DOHH2 (cell line): ENCODE measurements at regions not wholly inside any gene's neighbourhood (a gene's known extent, or its start where the extent isn't known, plus 50 kb on each side); places are given as distances from the start of the nearest gene placed in this dataset.

Source experiments
- H3F3A ChIP-seq: fragments of 200-600 bp; sonication (generic), shearing (Covaris generic); 2 replicates; pipeline ENCODE4 v1.6.0; 2016; ENCODE audit warnings: antibody characterized with exemption, mild to moderate bottlenecking; ENCODE audit not compliant: control insufficient read depth, insufficient read depth
- H3K27ac ChIP-seq: fragments of 200-600 bp; sonication (generic); 2 replicates; pipeline ENCODE4 v1.5.1; 2014; ENCODE audit warnings: low read depth, mild to moderate bottlenecking, low read length, moderate library complexity
- H3K27me3 ChIP-seq: fragments of 200-600 bp; sonication (generic); 2 replicates; pipeline ENCODE4 v1.6.1; 2014; ENCODE audit warnings: mild to moderate bottlenecking, low read length, mixed read lengths; ENCODE audit not compliant: control insufficient read depth
- H3K36me3 ChIP-seq: fragments of 200-600 bp; sonication (generic); 2 replicates; pipeline ENCODE4 v1.6.1; 2014; ENCODE audit warnings: mild to moderate bottlenecking, low read length, moderate library complexity, mixed read lengths; ENCODE audit not compliant: control insufficient read depth
- H3K4me1 ChIP-seq: fragments of 200-600 bp; sonication (generic); 2 replicates; pipeline ENCODE4 v1.6.1; 2014; ENCODE audit warnings: mild to moderate bottlenecking, low read length, mixed read lengths; ENCODE audit not compliant: control insufficient read depth
- H3K4me2 ChIP-seq: fragments of 200-600 bp; sonication (generic); 2 replicates; pipeline ENCODE4 v1.6.0; 2014; ENCODE audit warnings: mild to moderate bottlenecking, low read length, moderate library complexity
- H3K4me3 ChIP-seq: fragments of 200-600 bp; sonication (generic); 2 replicates; pipeline ENCODE4 v1.5.1; 2014; ENCODE audit warnings: mild to moderate bottlenecking, low read length, mixed read lengths
- H3K79me2 ChIP-seq: fragments of 200-600 bp; sonication (generic); 2 replicates; pipeline ENCODE4 v1.6.1; 2014; ENCODE audit warnings: mild to moderate bottlenecking, low read length, mixed read lengths; ENCODE audit not compliant: control insufficient read depth
- H3K9me2 ChIP-seq: fragments of 200-600 bp; sonication (generic); replicated peaks from 2 replicates; pipeline ENCODE4 v1.6.1; 2014; ENCODE audit warnings: mild to moderate bottlenecking, low read length, mixed read lengths; ENCODE audit not compliant: control insufficient read depth
- H3K9me3 ChIP-seq: fragments of 200-600 bp; sonication (generic); 2 replicates; pipeline ENCODE4 v1.6.1; 2014; ENCODE audit warnings: antibody characterized with exemption, low read length, mixed read lengths; ENCODE audit not compliant: control insufficient read depth, insufficient read depth
- H4K20me1 ChIP-seq: fragments of 200-600 bp; sonication (generic); 2 replicates; pipeline ENCODE4 v1.6.0; 2014; ENCODE audit warnings: low read depth, mild to moderate bottlenecking, antibody characterized with exemption, low read length, moderate library complexity; ENCODE audit not compliant: control insufficient read depth, insufficient read depth
- EZH2phosphoT487 ChIP-seq: fragments of 200-600 bp; sonication (generic); IDR thresholded peaks from 2 replicates; pipeline ENCODE4 v1.6.1; 2017; ENCODE audit warnings: borderline replicate concordance, mild to moderate bottlenecking, antibody characterized with exemption, low read length, moderate library complexity, mixed read lengths
- TF ChIP-seq, protein P1 (sequence below): fragments of 200-600 bp; sonication (generic); IDR thresholded peaks from one replicate; pipeline ENCODE4 v1.5.1; 2014; ENCODE audit warnings: antibody characterized with exemption, mild to moderate bottlenecking, low read depth, low read length; ENCODE audit not compliant: poor library complexity, severe bottlenecking

DNA sequence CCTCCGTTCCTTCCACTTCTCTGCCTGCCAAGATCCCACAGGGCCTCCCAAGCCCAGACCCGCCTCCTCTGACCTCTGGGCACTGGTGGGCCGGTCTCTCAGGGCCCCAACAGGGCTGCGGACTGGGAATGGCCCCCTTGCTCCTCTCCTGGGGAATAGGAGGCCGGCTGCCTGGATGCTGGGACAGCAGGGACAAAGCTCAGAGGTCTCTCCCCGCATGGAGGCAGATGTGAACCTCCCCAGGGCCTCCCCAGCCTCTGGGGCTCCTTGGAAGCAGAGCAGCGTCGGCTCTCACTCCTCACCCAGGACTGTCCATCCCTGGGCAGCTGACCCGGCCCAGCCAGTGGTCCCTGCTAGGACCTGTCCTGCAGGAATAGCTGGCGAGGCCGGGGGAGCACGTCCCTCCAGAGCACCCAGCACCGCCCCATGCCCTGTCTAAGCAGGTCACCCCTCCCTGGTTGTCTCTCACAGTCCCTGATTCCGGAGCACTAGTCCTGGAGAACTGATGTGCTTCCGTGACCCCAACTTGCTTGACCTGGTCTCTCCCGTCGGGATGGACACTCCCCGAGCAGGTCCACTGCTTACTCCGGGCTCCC lies 85.8 kb downstream of the RTL6 start:
- TF ChIP-seq, protein P1, sequence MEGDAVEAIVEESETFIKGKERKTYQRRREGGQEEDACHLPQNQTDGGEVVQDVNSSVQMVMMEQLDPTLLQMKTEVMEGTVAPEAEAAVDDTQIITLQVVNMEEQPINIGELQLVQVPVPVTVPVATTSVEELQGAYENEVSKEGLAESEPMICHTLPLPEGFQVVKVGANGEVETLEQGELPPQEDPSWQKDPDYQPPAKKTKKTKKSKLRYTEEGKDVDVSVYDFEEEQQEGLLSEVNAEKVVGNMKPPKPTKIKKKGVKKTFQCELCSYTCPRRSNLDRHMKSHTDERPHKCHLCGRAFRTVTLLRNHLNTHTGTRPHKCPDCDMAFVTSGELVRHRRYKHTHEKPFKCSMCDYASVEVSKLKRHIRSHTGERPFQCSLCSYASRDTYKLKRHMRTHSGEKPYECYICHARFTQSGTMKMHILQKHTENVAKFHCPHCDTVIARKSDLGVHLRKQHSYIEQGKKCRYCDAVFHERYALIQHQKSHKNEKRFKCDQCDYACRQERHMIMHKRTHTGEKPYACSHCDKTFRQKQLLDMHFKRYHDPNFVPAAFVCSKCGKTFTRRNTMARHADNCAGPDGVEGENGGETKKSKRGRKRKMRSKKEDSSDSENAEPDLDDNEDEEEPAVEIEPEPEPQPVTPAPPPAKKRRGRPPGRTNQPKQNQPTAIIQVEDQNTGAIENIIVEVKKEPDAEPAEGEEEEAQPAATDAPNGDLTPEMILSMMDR: no peak
- no peak for TF ChIP-seq EZH2phosphoT487
- H3F3A ChIP-seq: no peaks in the 10 kb centered on the region
- no peaks in the 10 kb centered on the region for H3K9me2 ChIP-seq
- H4K20me1 ChIP-seq: no peaks in the 10 kb centered on the region
- H3K27ac ChIP-seq: no peak overlapping the region
- no peaks in the 10 kb centered on the region for H3K27me3 ChIP-seq
- H3K79me2 ChIP-seq: no peaks in the 10 kb centered on the region
- no peaks in the 10 kb centered on the region for H3K4me1 ChIP-seq
- peaks cover 4% of the 10 kb centered on the region; the same call in 1 of the 2 replicates for H3K9me3 ChIP-seq
- H3K4me2 ChIP-seq: no peak overlapping the region
- H3K4me3 ChIP-seq: no peak overlapping the region
- no peaks in the 10 kb centered on the region for H3K36me3 ChIP-seq

- Histone ChIP-seq H3K4me2 (no peak overlapping the region), H3F3A (no peaks in the 10 kb centered on the region), H3K79me2 (no peaks in the 10 kb centered on the region), H3K9me2 (no peaks in the 10 kb centered on the region), H3K27ac (no peak overlapping the region), H4K20me1 (no peaks in the 10 kb centered on the region), H3K27me3 (no peaks in the 10 kb centered on the region), H3K4me3 (no peak overlapping the region), H3K9me3 (peaks cover 4% of the 10 kb centered on the region; the same call in 1 of the 2 replicates), H3K36me3 (no peaks in the 10 kb centered on the region), H3K4me1 (no peaks in the 10 kb centered on the region)
- TF ChIP-seq, protein P1: no peak
Observed at GRCh38 chr22:44411226-44412135, 86.6 kb downstream of the RTL6 start.

GRCh38 chr22:44410451-44410991 lies 87.5 kb downstream of the RTL6 start:
- Histone ChIP-seq H3K27me3 (no peaks in the 10 kb centered on the region), H3K4me1 (no peaks in the 10 kb centered on the region), H3K4me2 (no peak overlapping the region), H3K9me2 (no peaks in the 10 kb centered on the region), H3K36me3 (no peaks in the 10 kb centered on the region), H3K4me3 (no peak overlapping the region), H3K79me2 (no peaks in the 10 kb centered on the region), H3K27ac (no peak overlapping the region), H3F3A (no peaks in the 10 kb centered on the region), H3K9me3 (no peaks in the 10 kb centered on the region), H4K20me1 (no peaks in the 10 kb centered on the region)
- TF ChIP-seq, protein P1: no peak
- no peak for TF ChIP-seq EZH2phosphoT487
